ENCODE measurements at regions not wholly inside any gene's neighbourhood (a gene's known extent, or its start where the extent isn't known, plus 50 kb on each side); places are given as distances from the start of the nearest gene placed in this dataset.

DNA sequence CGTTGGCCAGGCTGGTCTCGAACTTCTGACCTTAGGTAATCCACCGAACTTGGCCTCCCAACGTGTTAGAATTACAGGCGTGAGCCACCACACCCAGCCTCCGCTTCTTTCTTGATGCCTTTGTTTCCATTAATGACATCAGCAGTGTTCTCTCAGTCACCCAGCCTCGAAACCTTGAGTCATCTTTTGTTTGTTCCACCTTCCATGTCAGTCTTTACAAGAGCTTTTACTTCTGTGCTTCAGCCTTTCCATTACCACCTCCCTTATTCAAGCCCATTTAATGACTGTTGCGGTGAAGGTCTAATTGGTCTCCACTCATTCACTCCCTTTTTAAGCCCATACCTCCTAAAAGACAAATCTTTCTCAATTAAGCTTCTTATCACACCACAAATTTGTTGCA, 146.6 kb upstream of the ADGRL2 start:
- Histone ChIP-seq H3K9me3 (no peaks in the 10 kb centered on the region), H3K4me1 (replicated peaks) (no peaks in the 10 kb centered on the region), H3K4me3 (no peak overlapping the region), H3K36me3 (no peaks in the 10 kb centered on the region), H3K27me3 (replicated peaks; ENCODE audit: insufficient read depth) (no peaks in the 10 kb centered on the region), H3K27ac (no peak overlapping the region)
- intact Hi-C loops (cut with DNase I): no loop called here
- WGBS: 90% methylated on average over 8 of the region's 8 CpGs
- DNase-seq (ENCODE audit: low spot score): no peak
- TF ChIP-seq, protein P1, sequence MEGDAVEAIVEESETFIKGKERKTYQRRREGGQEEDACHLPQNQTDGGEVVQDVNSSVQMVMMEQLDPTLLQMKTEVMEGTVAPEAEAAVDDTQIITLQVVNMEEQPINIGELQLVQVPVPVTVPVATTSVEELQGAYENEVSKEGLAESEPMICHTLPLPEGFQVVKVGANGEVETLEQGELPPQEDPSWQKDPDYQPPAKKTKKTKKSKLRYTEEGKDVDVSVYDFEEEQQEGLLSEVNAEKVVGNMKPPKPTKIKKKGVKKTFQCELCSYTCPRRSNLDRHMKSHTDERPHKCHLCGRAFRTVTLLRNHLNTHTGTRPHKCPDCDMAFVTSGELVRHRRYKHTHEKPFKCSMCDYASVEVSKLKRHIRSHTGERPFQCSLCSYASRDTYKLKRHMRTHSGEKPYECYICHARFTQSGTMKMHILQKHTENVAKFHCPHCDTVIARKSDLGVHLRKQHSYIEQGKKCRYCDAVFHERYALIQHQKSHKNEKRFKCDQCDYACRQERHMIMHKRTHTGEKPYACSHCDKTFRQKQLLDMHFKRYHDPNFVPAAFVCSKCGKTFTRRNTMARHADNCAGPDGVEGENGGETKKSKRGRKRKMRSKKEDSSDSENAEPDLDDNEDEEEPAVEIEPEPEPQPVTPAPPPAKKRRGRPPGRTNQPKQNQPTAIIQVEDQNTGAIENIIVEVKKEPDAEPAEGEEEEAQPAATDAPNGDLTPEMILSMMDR (IDR thresholded peaks at IDR 0.05): no peak
- TF ChIP-seq POLR2AphosphoS5 (IDR thresholded peaks at IDR 0.05) (no peak), POLR2A (IDR thresholded peaks at IDR 0.05) (no peak)

DNA sequence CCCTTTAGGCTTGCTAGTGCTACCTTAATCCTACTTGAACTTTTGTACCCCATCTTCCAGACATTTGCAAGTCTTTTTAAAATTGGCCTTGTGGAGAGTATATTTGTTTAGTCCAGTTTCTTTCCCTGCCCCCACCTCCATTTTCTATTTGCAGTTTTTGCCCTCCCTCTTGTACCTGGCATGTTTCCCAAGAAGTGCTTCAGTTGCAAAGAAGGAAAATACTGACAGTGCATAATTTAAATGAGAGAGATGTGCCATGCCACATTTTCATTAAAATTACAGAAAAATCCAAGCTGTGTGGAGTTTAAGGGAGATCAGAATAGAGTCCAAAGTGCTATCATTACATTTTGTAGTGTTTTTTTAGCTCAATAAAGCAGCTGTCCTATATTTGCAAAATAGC, 150.0 kb upstream of the ADGRL2 start:
- H3K27me3 ChIP-seq (replicated peaks; ENCODE audit: insufficient read depth): no peaks in the 10 kb centered on the region
- no peaks in the 10 kb centered on the region for H3K36me3 ChIP-seq
- H3K4me1 ChIP-seq (replicated peaks): no peaks in the 10 kb centered on the region
- no peaks in the 10 kb centered on the region for H3K9me3 ChIP-seq
- TF ChIP-seq POLR2A (IDR thresholded peaks at IDR 0.05): no peak
- TF ChIP-seq, protein P1 (IDR thresholded peaks at IDR 0.05): no peak
- no peak for TF ChIP-seq POLR2AphosphoS5 (IDR thresholded peaks at IDR 0.05)
- H3K4me3 ChIP-seq: no peak overlapping the region
- H3K27ac ChIP-seq: no peak overlapping the region
- intact Hi-C loops (cut with DNase I): no loop called here
- no peak for DNase-seq (ENCODE audit: low spot score)

DNA sequence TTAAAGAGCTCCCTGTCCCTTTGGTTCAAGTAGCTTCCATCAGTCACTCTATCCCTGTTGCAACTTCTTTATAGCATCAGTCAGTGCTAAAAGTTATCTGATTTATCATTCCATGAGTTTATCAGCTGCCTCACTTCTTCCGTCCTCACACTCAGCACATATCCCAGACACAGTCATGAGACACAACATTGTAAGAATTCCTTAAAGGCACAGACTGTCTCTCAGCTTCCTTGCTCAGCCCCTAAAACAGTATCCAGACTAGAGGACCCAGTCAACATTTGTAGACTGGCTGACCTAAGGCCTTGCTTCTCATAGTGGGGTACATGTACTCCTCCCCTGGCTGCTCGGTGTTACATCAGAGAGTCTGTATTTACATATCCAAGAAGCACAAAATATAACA, 164.9 kb upstream of the ADGRL2 start:
- 75% methylated on average over 2 of the region's 2 CpGs for WGBS
- H3K4me1 ChIP-seq (replicated peaks): no peaks in the 10 kb centered on the region
- H3K9me3 ChIP-seq: no peaks in the 10 kb centered on the region
- no peaks in the 10 kb centered on the region for H3K36me3 ChIP-seq
- no peak overlapping the region for H3K27ac ChIP-seq
- H3K4me3 ChIP-seq: no peak overlapping the region
- DNase-seq (ENCODE audit: low spot score): no peak
- no peak for TF ChIP-seq POLR2A (IDR thresholded peaks at IDR 0.05)
- TF ChIP-seq, protein P1 (IDR thresholded peaks at IDR 0.05): no peak
- no peak for TF ChIP-seq POLR2AphosphoS5 (IDR thresholded peaks at IDR 0.05)
- H3K27me3 ChIP-seq (replicated peaks; ENCODE audit: insufficient read depth): no peaks in the 10 kb centered on the region
- intact Hi-C loops (cut with DNase I): no loop called here

DNA sequence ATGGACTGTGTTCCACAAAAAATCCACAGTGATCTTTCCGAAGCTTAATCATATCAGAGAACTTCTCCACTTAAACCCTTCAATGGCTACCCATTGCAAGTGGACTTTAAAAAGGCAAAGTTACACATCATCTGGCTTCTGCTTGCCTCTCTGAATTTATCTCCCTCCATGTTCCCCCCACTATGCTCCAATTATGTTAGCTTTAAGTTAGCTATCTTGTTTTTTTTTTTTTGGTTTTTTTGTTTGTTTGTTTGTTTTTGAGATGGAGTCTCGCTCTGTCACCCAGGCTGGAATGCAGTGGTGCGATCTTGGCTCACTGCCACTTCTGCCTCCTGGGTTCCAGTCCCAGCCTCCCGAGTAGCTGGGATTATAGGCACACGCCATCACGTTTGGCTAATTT, 166.4 kb upstream of the ADGRL2 start:
- TF ChIP-seq, protein P1 (IDR thresholded peaks at IDR 0.05): no peak
- no peak for TF ChIP-seq POLR2AphosphoS5 (IDR thresholded peaks at IDR 0.05)
- TF ChIP-seq POLR2A (IDR thresholded peaks at IDR 0.05): no peak
- intact Hi-C loops (cut with DNase I): no loop called here
- H3K9me3 ChIP-seq: no peaks in the 10 kb centered on the region
- WGBS: 91% methylated on average over 6 of the region's 6 CpGs
- H3K27ac ChIP-seq: no peak overlapping the region
- H3K36me3 ChIP-seq: no peaks in the 10 kb centered on the region
- no peak overlapping the region for H3K4me3 ChIP-seq
- DNase-seq (ENCODE audit: low spot score): no peak
- no peaks in the 10 kb centered on the region for H3K27me3 ChIP-seq (replicated peaks; ENCODE audit: insufficient read depth)
- H3K4me1 ChIP-seq (replicated peaks): no peaks in the 10 kb centered on the region

DNA sequence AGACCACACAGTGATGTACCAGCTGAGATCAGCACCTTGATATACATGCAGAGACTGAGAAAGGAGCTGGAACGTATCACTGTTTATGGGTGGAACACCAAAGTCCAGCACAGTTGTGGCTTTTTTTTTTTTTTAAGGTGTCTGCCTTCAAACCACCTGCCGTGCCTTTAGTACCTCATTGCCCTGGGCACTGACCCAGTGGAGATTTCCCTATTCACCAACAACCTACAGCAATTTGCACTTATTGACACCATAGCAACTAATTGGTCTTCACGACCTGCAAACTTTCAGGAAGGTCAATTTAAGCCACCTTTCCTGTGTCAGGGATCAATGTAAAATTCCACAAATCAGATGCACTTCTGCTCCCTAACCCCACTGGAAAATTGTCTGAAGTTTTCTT, 181.6 kb upstream of the ADGRL2 start:
- no peak overlapping the region for H3K27ac ChIP-seq
- no peaks in the 10 kb centered on the region for H3K4me1 ChIP-seq (replicated peaks)
- no peaks in the 10 kb centered on the region for H3K27me3 ChIP-seq (replicated peaks; ENCODE audit: insufficient read depth)
- H3K36me3 ChIP-seq: no peaks in the 10 kb centered on the region
- no peak for DNase-seq (ENCODE audit: low spot score)
- 71% methylated on average over 3 of the region's 3 CpGs for WGBS
- no peaks in the 10 kb centered on the region for H3K9me3 ChIP-seq
- intact Hi-C loops (cut with DNase I): no loop called here
- TF ChIP-seq POLR2A (IDR thresholded peaks at IDR 0.05) (no peak), POLR2AphosphoS5 (IDR thresholded peaks at IDR 0.05) (no peak)
- TF ChIP-seq, protein P1 (IDR thresholded peaks at IDR 0.05): no peak
- no peak overlapping the region for H3K4me3 ChIP-seq

Measured in prostate gland (tissue), 2 donors.